GM18511 (cell line): ENCODE measurements at regions not wholly inside any gene's neighbourhood (a gene's known extent, or its start where the extent isn't known, plus 50 kb on each side); places are given as distances from the start of the nearest gene placed in this dataset.
"Not testable (repeated sequence)": the region's sequence is repeated elsewhere in the genome, so short reads cannot be mapped to it uniquely, and the experiment has no call there.

ENCODE experiments used
- ATAC-seq: cut with Tn5 transposase; IDR thresholded peaks from one replicate; pipeline ENCODE4 v1.9.1; 2021; ENCODE audit warnings: mild to moderate bottlenecking, moderate library complexity; ENCODE audit not compliant: unreplicated experiment

DNA sequence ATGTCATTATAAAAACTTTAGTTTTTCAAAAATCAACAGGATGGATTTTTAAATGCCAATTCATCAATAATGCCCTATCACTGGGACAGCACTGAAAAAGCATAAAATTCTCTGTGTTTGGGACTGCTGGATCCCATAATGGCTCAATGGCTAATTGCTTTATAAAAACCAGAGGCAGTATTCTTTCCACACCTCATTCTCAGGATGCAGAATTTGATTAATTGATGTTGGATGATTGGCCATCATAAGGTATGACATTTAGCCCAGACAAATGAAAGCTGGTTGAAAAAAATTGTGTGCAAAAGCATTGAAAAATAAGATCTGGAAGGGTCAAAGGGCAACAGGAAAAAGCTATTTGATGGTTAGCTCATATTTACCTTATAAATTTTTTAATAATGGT lies 362.2 kb upstream of the SNX7 start:
- ATAC-seq = no peak

DNA sequence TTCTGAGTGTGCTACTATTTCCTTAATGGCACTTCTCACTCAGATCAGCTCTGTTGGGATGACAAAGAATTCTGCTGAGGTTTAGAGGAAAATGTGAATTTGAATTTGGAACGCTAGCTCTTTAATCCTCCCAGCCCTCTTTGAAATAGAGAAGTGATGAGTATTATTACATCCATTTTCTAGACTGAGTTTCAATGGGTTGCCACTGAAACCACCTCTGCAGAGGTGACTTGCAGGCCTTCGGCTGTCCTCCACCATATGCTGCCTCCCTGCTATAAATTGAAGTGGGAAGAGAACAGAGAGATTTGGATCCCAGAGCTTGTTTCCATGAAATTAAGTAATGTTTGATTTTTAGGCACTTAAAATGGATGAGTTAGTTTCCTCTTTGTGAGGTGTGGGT lies 363.2 kb upstream of the SNX7 start:
- no peak for ATAC-seq

DNA sequence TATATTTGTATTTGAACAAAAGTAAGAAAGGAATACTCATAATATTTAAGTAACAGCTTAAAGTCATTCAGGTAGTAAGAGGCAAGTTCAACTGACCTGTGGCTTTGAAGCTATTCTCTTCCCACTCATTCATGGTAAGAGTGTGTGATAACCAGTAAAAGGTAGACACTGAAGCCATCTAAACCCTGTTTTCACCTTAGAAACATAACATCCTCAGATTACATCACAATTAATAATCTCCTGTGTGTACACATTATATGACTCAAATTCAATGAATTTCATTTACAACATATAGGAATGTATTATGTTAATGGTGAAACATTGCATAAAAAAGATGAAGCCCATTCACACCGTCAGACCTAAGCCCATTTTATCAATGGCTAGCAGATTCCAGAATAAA lies 364.8 kb upstream of the SNX7 start:
- ATAC-seq = no peak

DNA sequence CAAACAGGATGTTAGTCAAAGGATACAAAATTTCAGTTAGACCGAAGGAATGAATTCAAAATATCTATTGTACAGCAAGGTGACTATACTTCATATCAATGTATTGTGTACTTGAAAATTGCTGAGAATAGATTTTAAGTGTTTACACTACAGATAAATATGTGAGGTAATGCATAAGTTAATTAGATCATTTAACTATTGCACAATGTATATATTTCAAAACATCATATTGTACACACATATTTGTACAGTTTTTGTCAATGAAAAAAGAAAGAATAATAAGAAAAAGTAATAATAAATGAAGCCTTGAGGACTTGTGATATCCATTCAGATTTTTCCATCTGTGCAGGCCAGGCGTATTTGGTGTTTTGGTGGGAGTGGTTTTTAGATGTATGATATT lies 367.4 kb upstream of the SNX7 start:
- no peak for ATAC-seq

DNA sequence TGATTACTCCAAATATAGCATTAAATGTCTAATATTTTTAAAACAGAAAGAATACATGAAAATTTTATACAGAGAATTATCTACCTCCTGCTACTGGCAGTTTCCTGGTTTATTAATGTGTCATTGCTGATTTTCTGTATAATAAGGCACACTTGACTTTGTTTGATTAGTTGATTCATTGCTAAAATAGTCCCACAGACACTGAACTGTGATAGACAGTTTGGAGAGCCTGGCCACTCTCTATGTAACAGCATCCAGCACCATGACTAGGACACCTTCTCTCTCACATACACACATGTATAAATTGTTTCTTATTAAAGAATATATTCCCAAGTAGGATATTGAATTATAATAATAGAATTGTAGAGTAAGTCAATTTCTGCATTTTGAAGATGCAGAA lies 368.5 kb upstream of the SNX7 start:
- ATAC-seq = no peak

DNA sequence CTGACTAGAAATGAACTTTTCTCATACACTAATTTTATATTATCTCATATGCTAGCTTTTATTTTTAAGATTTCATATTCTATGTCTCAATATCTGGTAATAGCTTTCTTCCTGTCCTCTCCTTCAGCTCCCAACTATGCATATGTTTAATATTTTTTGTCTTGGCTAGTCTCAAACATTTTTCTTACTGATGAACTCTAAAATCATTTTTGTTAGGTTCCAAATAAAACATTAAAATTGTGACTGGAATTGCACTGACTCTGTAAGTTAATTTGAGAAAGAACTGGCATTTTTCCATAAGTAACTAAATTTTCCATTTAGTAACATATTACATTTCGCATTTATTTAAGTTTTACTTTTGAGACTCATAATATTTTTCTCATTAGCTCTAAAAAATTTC lies 368.5 kb upstream of the DPYD start:
- ATAC-seq = no peak

DNA sequence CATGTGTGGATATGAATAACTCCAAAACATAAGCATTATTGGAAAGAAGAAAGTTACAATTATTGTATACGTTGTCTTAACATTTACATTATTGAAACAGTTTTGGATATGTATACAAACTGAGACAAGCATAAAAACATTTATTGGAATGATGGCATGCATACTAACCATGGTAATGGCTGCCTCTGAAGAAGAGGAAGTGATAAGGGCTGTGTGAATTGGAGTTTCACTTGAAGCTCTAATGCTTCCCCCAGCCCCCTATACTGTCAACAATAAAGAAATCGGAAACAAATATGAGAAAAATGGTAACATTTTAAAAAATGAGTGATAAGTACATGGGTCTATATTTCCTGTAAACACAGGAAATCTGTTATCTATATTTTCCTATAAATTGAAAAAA lies 367.7 kb upstream of the DPYD start:
- no peak for ATAC-seq

DNA sequence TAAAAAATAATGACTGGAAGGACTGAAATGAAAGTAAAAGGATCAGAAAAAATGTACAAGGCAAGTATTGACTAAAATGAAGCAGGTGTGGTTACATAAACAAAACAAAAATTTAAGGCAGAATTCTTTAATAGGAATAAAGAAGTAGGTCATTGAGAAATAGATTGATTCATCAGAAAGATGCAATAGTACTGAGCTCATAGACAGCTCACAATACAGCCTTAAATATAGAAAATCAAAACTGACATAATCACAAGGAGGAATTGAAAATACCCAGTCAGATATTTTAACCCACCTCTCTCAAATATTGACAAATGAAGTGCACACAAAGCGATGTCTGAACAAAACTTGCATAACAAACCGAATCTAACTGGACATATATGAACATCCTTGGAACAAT lies 366.8 kb upstream of the DPYD start:
- no peak for ATAC-seq

DNA sequence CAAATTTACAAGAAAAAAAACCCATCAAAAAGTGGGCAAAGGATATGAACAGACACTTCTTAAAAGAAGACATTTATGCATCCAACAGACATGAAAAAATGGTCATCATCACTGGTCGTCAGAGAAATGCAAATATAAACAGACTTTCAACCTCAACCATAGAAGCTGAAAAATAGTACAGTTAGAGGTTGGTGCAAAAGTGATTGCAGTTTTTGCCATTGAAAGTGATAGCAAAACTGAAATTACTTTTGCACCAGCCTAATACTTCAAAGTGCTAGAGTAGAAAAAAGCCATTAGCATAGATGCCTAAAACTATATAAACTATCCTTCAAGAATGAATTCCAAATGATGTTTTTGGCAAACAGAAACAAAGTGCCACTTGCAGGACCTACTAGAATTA lies 365.8 kb upstream of the DPYD start:
- no peak for ATAC-seq

DNA sequence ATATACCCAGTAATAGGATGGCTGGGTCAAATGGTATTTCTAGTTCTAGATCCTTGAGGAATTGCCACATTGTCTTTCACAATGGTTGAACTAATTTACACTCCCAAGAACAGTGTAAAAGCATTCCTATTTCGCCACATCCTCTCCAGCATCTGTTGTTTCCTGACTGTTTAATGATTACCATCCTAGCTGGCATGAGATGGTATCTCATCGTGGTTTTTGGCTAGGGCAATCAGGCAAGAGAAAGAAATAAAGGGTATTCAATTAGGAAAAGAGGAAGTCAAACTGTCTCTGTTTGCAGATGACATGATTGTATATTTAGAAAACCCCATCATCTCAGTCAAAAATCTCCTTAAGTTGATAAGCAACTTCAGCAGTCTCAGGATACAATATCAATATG lies 364.5 kb upstream of the DPYD start:
- ATAC-seq = not testable (repeated sequence)

DNA sequence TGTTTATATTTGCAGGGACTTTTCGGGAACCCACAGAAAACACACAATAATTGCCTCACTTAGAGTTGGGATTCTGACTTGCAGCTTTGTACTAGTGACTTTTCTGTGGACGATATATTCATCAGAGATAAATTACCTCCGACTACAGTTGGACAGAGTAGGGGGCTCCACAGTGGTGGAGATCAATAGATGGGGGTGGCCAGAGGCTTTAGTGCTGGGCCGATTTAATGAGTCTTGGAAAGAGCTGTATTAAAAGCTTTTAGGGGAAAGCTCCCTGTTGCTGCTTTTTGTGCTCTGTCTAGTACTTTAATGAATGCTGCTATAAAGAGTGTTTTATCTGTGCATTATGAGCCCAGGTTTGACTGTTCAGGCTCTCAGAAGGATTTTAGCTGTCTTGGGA lies 359.2 kb upstream of the DPYD start:
- ATAC-seq = no peak

DNA sequence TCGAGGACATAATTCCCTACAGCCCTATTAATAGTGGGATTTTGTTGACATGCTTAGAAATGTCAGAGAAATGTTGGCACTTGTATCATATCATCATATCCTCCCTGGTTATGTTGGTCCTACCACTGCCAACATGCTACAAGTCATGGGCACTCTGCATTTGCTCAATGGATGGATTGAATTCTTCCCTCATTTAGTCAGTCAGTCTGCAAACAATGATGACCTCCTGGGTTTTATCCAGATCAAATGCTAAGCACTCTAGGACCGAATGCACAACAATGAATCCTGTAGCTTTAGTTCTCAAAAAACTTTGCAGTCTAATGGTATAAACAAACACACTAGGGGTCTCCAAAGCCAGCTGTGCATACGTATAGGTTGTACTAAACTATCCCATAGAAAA lies 357.2 kb upstream of the DPYD start:
- ATAC-seq = no peak

DNA sequence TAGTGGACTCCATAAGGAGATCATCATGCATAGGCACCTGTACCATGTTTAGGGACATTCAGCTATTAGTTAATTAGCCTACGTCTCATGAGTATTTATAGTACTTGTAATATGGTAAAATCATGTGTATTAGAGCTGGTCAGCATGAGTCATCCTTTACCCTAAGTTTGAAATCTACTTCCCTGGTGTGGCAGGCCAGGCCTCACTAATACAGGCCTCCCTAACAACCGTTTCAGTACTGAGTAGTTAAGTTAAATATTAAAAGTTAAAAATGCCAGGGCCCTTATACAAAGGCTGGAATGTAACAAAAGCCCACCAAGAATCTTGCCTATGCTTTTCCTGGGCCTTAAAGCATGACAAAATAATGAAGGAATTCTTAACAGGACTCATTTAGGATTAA lies 356.3 kb upstream of the DPYD start:
- ATAC-seq = no peak

DNA sequence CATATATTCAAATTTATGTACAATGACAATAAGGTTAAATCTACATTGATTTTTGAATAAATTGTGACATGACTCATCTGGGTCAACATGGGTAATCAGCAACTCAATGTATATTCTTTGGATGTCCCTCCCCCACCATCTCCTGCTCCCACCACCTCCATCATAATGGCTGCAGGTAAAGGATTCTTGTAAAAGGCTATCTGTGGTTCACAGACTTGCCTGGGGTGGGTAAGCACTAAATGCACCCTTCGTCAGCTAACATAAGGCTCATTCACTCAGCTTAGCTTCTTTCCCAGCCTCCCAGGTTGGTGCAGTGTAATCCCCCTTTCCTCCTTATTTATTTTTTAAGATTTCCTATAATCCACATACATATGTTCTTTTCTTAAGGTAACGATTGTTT lies 355.7 kb upstream of the DPYD start:
- ATAC-seq = no peak

DNA sequence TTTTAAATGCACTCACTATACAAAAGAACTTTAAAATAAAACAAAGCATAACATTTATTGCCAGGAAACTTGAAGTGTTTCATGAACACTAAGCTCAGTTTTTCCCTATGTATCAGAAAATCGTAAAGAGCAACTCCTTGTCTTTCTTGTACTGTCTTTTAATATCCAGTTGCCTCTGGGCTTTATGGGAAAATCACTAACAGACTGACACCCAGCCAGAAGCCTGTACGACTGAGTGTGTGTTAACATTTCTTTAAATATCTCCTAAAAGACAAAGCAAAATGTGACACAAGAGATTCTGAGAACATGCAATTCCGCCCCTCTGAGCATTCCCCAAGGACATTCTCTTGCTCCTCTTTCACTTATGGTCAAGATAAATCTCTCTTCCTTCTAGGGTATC lies 347.5 kb upstream of the DPYD start:
- no peak for ATAC-seq

DNA sequence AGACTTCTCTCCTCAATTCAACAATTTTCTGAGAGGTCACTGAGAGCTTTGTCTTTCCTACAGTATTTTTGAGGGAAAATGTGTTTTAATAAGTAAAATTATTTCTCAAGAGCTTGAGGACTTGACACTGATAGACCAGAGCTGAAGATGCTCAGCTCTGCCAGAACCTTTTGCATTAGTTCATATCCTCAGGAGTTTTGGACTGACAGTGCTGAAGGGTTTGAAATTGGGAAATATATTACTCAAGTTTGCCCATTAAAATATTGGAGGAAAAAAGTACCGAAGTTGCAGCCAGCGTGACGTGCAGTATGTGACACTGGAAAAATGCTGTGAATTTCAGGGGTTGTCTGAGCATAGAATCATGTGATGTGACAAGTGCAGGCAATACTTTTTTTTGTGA lies 346.6 kb upstream of the DPYD start:
- no peak for ATAC-seq

DNA sequence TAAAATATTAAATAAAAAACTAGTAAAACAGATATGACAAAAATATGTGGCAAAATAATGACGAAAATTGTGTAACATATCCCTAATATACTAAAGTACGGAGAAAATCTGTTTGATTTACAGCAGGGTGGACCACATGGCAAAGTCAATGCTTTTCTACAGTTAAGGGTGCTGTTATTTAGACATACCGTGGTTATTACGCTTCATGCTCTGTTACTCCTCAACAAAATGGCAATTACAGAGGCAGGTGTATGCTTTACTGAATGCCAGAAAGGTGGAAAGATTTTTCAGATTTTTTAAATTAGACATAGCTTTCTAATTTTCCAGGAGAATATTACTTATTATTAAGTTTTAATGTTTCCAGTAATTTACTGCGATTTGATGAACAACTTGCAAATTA lies 343.9 kb upstream of the DPYD start:
- ATAC-seq = no peak

DNA sequence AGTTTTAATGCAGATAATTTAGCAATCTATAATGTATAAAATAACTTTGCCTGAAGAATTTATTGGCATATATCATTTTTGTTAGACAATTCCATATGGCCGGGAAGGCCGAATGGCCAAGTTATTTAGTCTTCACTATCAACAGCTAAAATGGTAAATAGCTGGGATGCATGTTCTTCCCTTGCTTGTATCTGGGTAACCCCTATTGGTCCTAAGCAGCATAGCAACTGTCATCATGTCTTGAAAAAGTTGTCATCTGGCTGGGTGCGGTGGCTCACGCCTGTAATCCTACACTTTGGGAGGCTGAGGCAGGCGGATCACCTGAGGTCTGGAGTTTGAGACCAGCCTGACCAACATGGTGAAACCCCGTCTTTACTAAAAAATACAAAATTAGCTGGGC lies 340.0 kb upstream of the DPYD start:
- ATAC-seq = no peak

DNA sequence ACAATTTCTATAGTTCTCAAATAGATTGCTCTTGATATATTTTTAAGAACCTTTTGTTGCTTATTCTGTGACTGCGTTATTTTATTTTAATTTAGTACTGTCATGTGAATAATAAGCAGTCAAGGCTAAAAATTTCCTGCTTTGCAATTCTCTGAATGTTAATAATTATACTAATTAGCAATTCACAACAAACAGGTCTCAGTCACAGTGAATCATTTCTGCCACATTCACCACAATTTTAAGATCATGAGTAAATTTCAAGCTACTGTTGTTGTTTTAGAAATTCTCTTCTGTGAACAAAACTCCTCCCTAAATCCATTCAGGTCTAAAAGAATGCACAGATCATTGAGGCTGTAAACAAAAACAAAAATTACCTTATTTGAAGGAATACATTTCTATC lies 339.6 kb upstream of the DPYD start:
- no peak for ATAC-seq

DNA sequence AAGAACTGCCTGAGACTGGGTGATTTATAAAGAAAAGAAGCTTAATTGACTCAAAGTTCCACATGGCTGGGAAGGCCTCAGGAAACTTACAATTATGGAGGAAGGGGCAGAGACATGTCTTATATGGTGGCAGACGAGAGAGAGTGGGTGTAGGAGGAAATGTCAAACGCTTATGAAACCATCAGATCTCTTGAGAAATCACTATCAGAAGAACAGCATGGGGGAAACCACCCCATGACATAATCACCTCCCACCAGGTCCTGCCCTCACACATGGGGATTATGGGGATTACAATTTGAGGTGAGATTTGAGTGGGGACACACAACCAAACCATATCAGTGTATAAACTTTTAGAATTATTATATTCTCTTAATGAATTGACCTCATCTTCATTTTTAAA lies 335.9 kb upstream of the DPYD start:
- no peak for ATAC-seq

DNA sequence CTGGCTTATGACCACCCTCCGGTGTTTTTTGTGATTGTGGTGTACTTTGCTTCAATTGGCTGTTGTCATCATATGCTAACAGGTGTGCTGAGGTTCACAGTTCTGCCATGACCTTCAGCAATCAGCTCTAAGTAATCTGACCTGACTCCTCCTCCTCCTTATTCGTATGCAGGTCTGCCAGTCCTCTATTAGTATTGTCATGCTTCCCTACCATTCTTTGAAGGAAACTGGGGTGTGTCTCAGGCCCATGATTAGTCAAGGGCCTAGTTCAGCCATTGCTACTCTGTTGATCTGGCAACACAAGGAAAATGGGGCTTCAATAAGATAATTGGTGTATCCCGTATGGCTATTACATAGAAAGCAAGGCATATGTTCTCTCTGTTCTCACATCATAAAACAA lies 332.3 kb upstream of the DPYD start:
- no peak for ATAC-seq

DNA sequence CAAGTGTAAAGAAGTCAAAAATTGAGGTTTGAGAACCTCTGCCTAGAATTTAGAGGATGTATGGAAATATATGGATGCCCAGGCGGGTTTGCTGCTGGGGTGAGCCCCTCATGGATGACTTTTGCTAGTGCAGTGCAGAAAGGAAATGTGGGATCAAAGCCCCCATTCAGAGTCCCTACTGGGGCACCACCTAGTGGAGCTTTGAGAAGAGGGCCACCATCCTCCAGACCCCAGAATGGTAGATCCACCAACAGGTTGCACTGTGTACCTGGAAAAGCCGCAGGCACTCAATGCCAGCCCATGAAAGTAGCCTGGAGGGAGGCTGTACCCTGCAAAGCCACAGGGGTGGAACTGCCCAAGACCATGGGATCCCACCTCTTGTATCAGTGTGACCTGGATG lies 330.7 kb upstream of the DPYD start:
- no peak for ATAC-seq

DNA sequence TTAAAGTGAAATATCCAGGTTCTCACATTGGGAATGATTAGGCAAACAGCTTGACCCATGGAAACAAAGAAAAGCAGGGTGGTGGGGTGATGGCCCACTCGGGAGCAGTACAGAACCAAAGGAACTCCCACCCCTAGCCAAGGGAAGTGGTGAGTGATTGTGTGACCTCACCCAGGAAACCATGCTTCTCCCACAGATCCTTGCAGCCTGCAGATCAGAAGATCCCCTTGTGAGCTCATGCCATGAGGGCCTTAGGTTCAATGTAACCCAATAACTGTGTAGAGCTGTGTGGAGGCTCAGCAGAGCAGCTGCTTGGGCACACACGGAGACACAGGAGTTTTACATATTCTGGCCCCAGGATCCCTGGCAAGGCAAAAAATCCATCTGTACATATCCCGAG lies 311.8 kb upstream of the DPYD start:
- ATAC-seq = no peak

DNA sequence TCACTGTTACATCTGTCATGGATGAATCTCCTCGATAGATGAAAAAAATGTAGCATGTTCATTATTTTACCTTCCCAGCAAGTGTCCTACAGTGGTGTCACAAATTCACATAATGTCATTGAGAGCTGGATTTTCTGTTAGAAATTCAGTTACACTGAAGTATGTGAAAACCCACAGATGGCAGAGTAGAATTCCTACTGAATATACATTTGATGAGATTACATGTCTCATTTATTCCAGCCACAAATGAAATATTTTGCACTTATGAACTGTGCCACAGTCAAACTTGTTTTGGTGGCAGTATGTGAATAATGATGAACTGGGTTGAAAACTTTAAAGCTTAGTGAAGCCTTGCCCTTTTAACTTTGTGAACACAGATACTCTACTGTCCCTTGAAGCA lies 301.9 kb upstream of the DPYD start:
- ATAC-seq = no peak
